H9 (cell line): ENCODE measurements at regions not wholly inside any gene's neighbourhood (a gene's known extent, or its start where the extent isn't known, plus 50 kb on each side); places are given as distances from the start of the nearest gene placed in this dataset.

ENCODE experiments used
- DNase-seq: peaks from one replicate; pipeline ENCODE4 v3.0.0-alpha.2; 2017
- H2AFZ ChIP-seq: one replicate; pipeline ENCODE4 v1.6.1; 2013; ENCODE audit warnings: mild to moderate bottlenecking, low read length, control low read depth, moderate library complexity
- H2AK5ac ChIP-seq: 2 replicates; pipeline ENCODE4 v1.6.1; 2013; ENCODE audit warnings: low read length, control low read depth, mixed read lengths; ENCODE audit not compliant: insufficient read length
- H2BK120ac ChIP-seq: one replicate; pipeline ENCODE4 v1.6.1; 2013; ENCODE audit warnings: low read depth, mild to moderate bottlenecking, low read length, control low read depth, inconsistent platforms; ENCODE audit not compliant: poor library complexity, severe bottlenecking
- H2BK12ac ChIP-seq: 2 replicates; pipeline ENCODE4 v1.6.1; 2013; ENCODE audit warnings: low read length, control low read depth, mixed read lengths, low read depth; ENCODE audit not compliant: insufficient read length
- H2BK15ac ChIP-seq: 2 replicates; pipeline ENCODE4 v1.6.1; 2013; ENCODE audit warnings: low read depth, low read length, control low read depth
- H2BK20ac ChIP-seq: one replicate; pipeline ENCODE4 v1.6.1; 2013; ENCODE audit warnings: low read depth, mild to moderate bottlenecking, low read length, control low read depth, inconsistent platforms; ENCODE audit not compliant: poor library complexity, severe bottlenecking
- H2BK5ac ChIP-seq: 2 replicates; pipeline ENCODE4 v1.6.1; 2013; ENCODE audit warnings: low read length, control low read depth, mixed read lengths; ENCODE audit not compliant: insufficient read length
- H3K14ac ChIP-seq: 2 replicates; pipeline ENCODE4 v1.6.1; 2013; ENCODE audit warnings: low read length, control low read depth; ENCODE audit not compliant: insufficient read depth
- H3K18ac ChIP-seq: 2 replicates; pipeline ENCODE4 v1.6.1; 2013; ENCODE audit warnings: low read depth, mild to moderate bottlenecking, mixed read lengths, low read length, control low read depth; ENCODE audit not compliant: insufficient read length
- H3K23ac ChIP-seq: 2 replicates; pipeline ENCODE4 v1.6.1; 2013; ENCODE audit warnings: low read length, control low read depth, mixed read lengths, low read depth; ENCODE audit not compliant: insufficient read length
- H3K23me2 ChIP-seq: 2 replicates; pipeline ENCODE4 v1.6.1; 2013; ENCODE audit warnings: low read depth, mild to moderate bottlenecking, mixed read lengths, low read length, control low read depth; ENCODE audit not compliant: insufficient read length, poor library complexity, severe bottlenecking
- H3K27ac ChIP-seq: 2 replicates; pipeline ENCODE4 v1.5.1; 2013; ENCODE audit warnings: low read length, control low read depth, mixed read lengths, low read depth; ENCODE audit not compliant: insufficient read length
- H3K27me3 ChIP-seq: 2 replicates; pipeline ENCODE4 v1.6.1; 2013; ENCODE audit warnings: low read length, control low read depth, inconsistent platforms; ENCODE audit not compliant: insufficient read depth
- H3K4ac ChIP-seq: 2 replicates; pipeline ENCODE4 v1.6.1; 2013; ENCODE audit warnings: low read depth, mild to moderate bottlenecking, control low read depth, inconsistent platforms, low read length, moderate library complexity
- H3K4me1 ChIP-seq: 2 replicates; pipeline ENCODE4 v1.6.1; 2013; ENCODE audit warnings: low read length, control low read depth, inconsistent platforms; ENCODE audit not compliant: insufficient read depth
- H3K4me2 ChIP-seq: 2 replicates; pipeline ENCODE4 v1.6.1; 2013; ENCODE audit warnings: low read length, control low read depth, mixed read lengths; ENCODE audit not compliant: insufficient read length, insufficient read depth
- H3K56ac ChIP-seq: 2 replicates; pipeline ENCODE4 v1.6.1; 2013; ENCODE audit warnings: low read depth, mild to moderate bottlenecking, mixed read lengths, low read length, control low read depth; ENCODE audit not compliant: insufficient read length
- H3K79me1 ChIP-seq: 2 replicates; pipeline ENCODE4 v1.6.1; 2013; ENCODE audit warnings: low read depth, mild to moderate bottlenecking, moderate library complexity, low read length, control low read depth, inconsistent platforms; ENCODE audit not compliant: insufficient read depth, poor library complexity, severe bottlenecking
- H3K79me2 ChIP-seq: 2 replicates; pipeline ENCODE4 v1.6.1; 2013; ENCODE audit warnings: low read length, control low read depth, inconsistent platforms; ENCODE audit not compliant: insufficient read depth
- H3K9ac ChIP-seq: 2 replicates; pipeline ENCODE4 v1.6.1; 2013; ENCODE audit warnings: low read length, control low read depth, mixed read lengths; ENCODE audit not compliant: insufficient read length; ENCODE audit errors: extremely low read depth
- H3K9me3 ChIP-seq: one replicate; pipeline ENCODE4 v1.6.1; 2013; ENCODE audit warnings: low read depth, low read length, inconsistent platforms; ENCODE audit not compliant: control insufficient read depth
- H3T11ph ChIP-seq: one replicate; pipeline ENCODE4 v1.6.1; 2013; ENCODE audit warnings: mild to moderate bottlenecking, low read length, control low read depth, inconsistent platforms
- H4K20me1 ChIP-seq: one replicate; pipeline ENCODE4 v1.6.1; 2013; ENCODE audit not compliant: control insufficient read depth, insufficient read length, insufficient read depth
- H4K5ac ChIP-seq: 2 replicates; pipeline ENCODE4 v1.6.1; 2013; ENCODE audit warnings: low read depth, mild to moderate bottlenecking, mixed read lengths, low read length, control low read depth; ENCODE audit not compliant: insufficient read length
- H4K8ac ChIP-seq: replicated peaks from 2 replicates; pipeline ENCODE4 v1.6.1; 2013; ENCODE audit warnings: low read length, control low read depth, mixed read lengths, low read depth; ENCODE audit not compliant: insufficient read length
- H4K91ac ChIP-seq: 2 replicates; pipeline ENCODE4 v1.6.1; 2013; ENCODE audit warnings: low read depth, mild to moderate bottlenecking, moderate library complexity, mixed read lengths, low read length, control low read depth; ENCODE audit not compliant: insufficient read length
- H3K27ac Mint-ChIP-seq, 3 experiments: 2 replicates in 2 of 3; 3 replicates in 1 of 3; pipeline ENCODE4 v1.8.0; 2020 to 2021; ENCODE audit warnings: mixed read lengths in 3 of 3, mild to moderate bottlenecking in 1 of 3, moderate library complexity in 1 of 3
- H3K27me3 Mint-ChIP-seq: 2 replicates; pipeline ENCODE4 v1.8.0; 2021; ENCODE audit warnings: low read depth, mild to moderate bottlenecking, moderate library complexity, mixed read lengths
- H3K36me3 Mint-ChIP-seq, 3 experiments: 2 replicates in 2 of 3; 3 replicates in 1 of 3; pipeline ENCODE4 v1.8.0; 2020 to 2021; ENCODE audit warnings: low read depth in 3 of 3, mixed read lengths in 3 of 3; ENCODE audit not compliant: insufficient read depth in 1 of 3
- H3K4me1 Mint-ChIP-seq, 2 experiments: 2 replicates each; pipeline ENCODE4 v1.8.0; 2020; ENCODE audit warnings: mixed read lengths in 2 of 2
- H3K4me3 Mint-ChIP-seq, 2 experiments: 2 replicates in 1 of 2; 3 replicates in 1 of 2; pipeline ENCODE4 v1.8.0; 2020 to 2021; ENCODE audit warnings: mild to moderate bottlenecking in 2 of 2, mixed read lengths in 2 of 2, moderate library complexity in 1 of 2
- H3K9me3 Mint-ChIP-seq, 2 experiments: 2 replicates in 1 of 2; 3 replicates in 1 of 2; pipeline ENCODE4 v1.8.0; 2020; ENCODE audit warnings: mild to moderate bottlenecking in 2 of 2, mixed read lengths in 2 of 2, moderate library complexity in 1 of 2
- WGBS: extraction: QIAGEN DNeasy Blood & Tissue Kit; methylation state at CpG from one replicate; pipeline ENCODE4 v1.1.7; 2013; ENCODE audit warnings: missing lambda C conversion rate, low lambda C conversion rate, mixed read lengths; ENCODE audit not compliant: insufficient read length; ENCODE audit errors: extremely low coverage; 5-methylcytosine and 5-hydroxymethylcytosine counted together
- TF ChIP-seq, protein P1 (sequence below): fragments of 200-600 bp; sonication (generic); conservative IDR thresholded peaks from 3 replicates; pipeline ENCODE4 v1.8.0; 2021; ENCODE audit warnings: antibody characterized with exemption, mild to moderate bottlenecking

DNA sequence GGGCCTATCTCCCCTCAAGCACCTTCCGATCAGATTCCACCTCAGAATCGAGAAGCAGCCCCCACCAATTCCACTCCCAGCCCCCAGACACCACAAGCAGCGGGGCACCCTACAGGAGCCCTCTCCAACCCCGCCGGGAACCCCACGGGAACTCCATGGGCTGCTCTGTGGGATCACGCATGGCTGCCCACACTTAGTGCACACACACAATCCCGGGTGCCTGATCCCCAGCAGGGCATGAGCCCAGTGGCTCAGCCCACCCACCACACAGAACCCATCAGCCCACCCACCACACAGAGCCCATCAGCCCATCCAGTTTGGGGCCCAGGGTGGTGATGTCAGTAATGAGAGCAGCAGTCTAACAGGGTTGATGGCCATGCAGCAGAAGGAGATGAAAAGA, 141.6 kb upstream of the LINGO1 start:
- Histone ChIP-seq H2BK12ac (no peak overlapping the region), H3K27ac (no peak overlapping the region), H2BK20ac (no peak overlapping the region), H2AK5ac (no peak overlapping the region), H3K14ac (no peak overlapping the region), H3K79me1 (no peaks in the 10 kb centered on the region), H3K56ac (no peak overlapping the region), H2BK15ac (no peak overlapping the region), H4K8ac (no peak overlapping the region), H3K23ac (no peak overlapping the region), H3K27me3 (no peaks in the 10 kb centered on the region), H4K20me1 (no peaks in the 10 kb centered on the region), H3K18ac (no peak overlapping the region), H4K91ac (no peak overlapping the region), H3K4ac (no peak overlapping the region), H4K5ac (no peak overlapping the region), H3K9me3 (no peaks in the 10 kb centered on the region), H3K4me2 (no peak overlapping the region), H3T11ph (no peak overlapping the region), H2BK5ac (no peak overlapping the region), H3K4me1 (no peaks in the 10 kb centered on the region), H2BK120ac (no peak overlapping the region), H3K9ac (no peak overlapping the region), H2AFZ (no peak overlapping the region), H3K23me2 (no peaks in the 10 kb centered on the region), H3K79me2 (no peaks in the 10 kb centered on the region)
- H3K27me3 Mint-ChIP-seq = peaks cover 7% of the 10 kb centered on the region
- no CpG with 5 or more reads among the region's 8 CpGs for WGBS
- no peak for DNase-seq
- peaks cover 2 to 12% (median 4%) of the 10 kb centered on the region in 3 experiments; a peak in 6 of 7 replicates for H3K36me3 Mint-ChIP-seq
- H3K4me3 Mint-ChIP-seq = no peak overlapping the region
- peaks cover 13% of the 10 kb centered on the region in 2 experiments; a peak in 4 of 5 replicates for H3K9me3 Mint-ChIP-seq
- peaks cover 0 to 10% of the 10 kb centered on the region in 2 experiments; a peak in 2 of 4 replicates for H3K4me1 Mint-ChIP-seq
- no peak overlapping the region for H3K27ac Mint-ChIP-seq
- TF ChIP-seq, protein P1, sequence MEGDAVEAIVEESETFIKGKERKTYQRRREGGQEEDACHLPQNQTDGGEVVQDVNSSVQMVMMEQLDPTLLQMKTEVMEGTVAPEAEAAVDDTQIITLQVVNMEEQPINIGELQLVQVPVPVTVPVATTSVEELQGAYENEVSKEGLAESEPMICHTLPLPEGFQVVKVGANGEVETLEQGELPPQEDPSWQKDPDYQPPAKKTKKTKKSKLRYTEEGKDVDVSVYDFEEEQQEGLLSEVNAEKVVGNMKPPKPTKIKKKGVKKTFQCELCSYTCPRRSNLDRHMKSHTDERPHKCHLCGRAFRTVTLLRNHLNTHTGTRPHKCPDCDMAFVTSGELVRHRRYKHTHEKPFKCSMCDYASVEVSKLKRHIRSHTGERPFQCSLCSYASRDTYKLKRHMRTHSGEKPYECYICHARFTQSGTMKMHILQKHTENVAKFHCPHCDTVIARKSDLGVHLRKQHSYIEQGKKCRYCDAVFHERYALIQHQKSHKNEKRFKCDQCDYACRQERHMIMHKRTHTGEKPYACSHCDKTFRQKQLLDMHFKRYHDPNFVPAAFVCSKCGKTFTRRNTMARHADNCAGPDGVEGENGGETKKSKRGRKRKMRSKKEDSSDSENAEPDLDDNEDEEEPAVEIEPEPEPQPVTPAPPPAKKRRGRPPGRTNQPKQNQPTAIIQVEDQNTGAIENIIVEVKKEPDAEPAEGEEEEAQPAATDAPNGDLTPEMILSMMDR = no peak
